ENCODE measurements at regions not wholly inside any gene's neighbourhood (a gene's known extent, or its start where the extent isn't known, plus 50 kb on each side); places are given as distances from the start of the nearest gene placed in this dataset.

DNA sequence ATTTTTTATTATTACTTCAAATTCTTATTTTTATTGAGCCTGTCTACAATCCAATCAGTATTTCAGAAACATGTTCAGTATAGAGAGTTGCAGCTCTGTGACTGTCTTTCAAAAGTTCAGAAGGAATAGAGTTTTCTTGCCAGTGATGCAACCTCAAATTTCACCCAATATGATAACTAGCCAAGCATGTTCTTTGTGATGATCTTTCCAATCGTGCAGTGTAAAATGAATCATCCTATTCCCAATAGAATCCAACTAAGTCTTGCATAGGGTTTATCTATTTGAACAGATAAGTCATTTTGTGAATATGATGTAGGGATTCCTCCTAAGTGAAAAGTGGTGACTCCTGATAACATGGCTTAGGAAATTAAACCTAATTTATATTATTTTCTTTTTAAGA lies 937.8 kb downstream of the KCNJ2 start:
- no peak for TF ChIP-seq POLR2AphosphoS5 (IDR thresholded peaks at IDR 0.05; ENCODE audit: low read depth, low read length)
- TF ChIP-seq, protein P1, sequence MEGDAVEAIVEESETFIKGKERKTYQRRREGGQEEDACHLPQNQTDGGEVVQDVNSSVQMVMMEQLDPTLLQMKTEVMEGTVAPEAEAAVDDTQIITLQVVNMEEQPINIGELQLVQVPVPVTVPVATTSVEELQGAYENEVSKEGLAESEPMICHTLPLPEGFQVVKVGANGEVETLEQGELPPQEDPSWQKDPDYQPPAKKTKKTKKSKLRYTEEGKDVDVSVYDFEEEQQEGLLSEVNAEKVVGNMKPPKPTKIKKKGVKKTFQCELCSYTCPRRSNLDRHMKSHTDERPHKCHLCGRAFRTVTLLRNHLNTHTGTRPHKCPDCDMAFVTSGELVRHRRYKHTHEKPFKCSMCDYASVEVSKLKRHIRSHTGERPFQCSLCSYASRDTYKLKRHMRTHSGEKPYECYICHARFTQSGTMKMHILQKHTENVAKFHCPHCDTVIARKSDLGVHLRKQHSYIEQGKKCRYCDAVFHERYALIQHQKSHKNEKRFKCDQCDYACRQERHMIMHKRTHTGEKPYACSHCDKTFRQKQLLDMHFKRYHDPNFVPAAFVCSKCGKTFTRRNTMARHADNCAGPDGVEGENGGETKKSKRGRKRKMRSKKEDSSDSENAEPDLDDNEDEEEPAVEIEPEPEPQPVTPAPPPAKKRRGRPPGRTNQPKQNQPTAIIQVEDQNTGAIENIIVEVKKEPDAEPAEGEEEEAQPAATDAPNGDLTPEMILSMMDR (IDR thresholded peaks at IDR 0.05): no peak

Data from Panc1 (cell line).